A673 (cell line): ENCODE measurements at regions not wholly inside any gene's neighbourhood (a gene's known extent, or its start where the extent isn't known, plus 50 kb on each side); places are given as distances from the start of the nearest gene placed in this dataset.

ENCODE experiments used
- EZH2 ChIP-seq: fragments of 200-600 bp; sonication (generic); IDR thresholded peaks from 2 replicates; pipeline ENCODE4 v1.6.1; 2017; ENCODE audit warnings: borderline replicate concordance, low read depth, mild to moderate bottlenecking, mixed read lengths, antibody characterized with exemption, low read length; ENCODE audit not compliant: poor library complexity, severe bottlenecking
- TF ChIP-seq, protein P1 (sequence below): fragments of 300-800, 200-600 bp; sonication (generic); conservative IDR thresholded peaks from 2 replicates; pipeline ENCODE4 v1.5.1; 2017; ENCODE audit warnings: low read depth, mild to moderate bottlenecking, antibody characterized with exemption, low read length, moderate library complexity, mixed read lengths

DNA sequence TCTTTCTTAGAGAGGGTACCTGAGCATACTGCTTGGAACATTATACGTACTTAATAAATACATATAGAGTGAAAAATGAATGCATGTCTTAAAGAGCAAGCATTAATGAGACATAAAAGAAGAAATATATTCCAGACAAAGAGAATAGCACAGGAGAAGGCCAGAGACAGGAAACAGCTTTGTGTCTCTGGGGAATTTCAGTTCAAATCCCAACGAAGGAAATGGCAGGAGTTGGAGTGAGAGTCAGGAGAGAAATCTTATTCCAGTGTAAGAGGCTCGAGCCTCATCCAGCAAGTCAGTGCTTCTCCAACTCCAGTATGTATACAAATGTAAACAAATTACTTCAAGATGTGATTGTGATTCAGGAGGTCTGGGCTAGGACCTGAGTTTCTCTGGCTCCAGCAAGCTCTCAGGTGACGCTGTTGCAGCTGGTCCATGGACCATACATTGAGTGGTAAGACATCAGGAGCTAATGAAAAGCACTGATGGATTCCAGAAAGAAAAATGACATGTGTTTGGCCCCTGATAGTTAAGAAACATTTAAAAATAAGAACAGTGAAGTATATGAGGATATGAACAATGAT is 108.2 kb downstream of the RAP2A start:
- TF ChIP-seq, protein P1, sequence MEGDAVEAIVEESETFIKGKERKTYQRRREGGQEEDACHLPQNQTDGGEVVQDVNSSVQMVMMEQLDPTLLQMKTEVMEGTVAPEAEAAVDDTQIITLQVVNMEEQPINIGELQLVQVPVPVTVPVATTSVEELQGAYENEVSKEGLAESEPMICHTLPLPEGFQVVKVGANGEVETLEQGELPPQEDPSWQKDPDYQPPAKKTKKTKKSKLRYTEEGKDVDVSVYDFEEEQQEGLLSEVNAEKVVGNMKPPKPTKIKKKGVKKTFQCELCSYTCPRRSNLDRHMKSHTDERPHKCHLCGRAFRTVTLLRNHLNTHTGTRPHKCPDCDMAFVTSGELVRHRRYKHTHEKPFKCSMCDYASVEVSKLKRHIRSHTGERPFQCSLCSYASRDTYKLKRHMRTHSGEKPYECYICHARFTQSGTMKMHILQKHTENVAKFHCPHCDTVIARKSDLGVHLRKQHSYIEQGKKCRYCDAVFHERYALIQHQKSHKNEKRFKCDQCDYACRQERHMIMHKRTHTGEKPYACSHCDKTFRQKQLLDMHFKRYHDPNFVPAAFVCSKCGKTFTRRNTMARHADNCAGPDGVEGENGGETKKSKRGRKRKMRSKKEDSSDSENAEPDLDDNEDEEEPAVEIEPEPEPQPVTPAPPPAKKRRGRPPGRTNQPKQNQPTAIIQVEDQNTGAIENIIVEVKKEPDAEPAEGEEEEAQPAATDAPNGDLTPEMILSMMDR: no peak
- no peak for TF ChIP-seq EZH2
